Left colon (tissue), 2 donors: ENCODE measurements at regions not wholly inside any gene's neighbourhood (a gene's known extent, or its start where the extent isn't known, plus 50 kb on each side); places are given as distances from the start of the nearest gene placed in this dataset.

Experiments used
- ATAC-seq: fragments of 200-7000 bp; cut with Tn5 transposase; one replicate; pipeline ENCODE4 v1.9.1; 2020; ENCODE audit warnings: mild to moderate bottlenecking, moderate library complexity
- DNase-seq, 2 donors: peaks; one replicate each; pipeline ENCODE4 v3.0.0-alpha.2; 2020
- intact Hi-C, 2 donors: fragments of 100-400 bp; cut with DNase I in 1 of 2; cut with micrococcal nuclease in 1 of 2; formaldehyde crosslinking; loops; one replicate each; pipeline versions ENCODE4 v1.11.2 to v1.14.0; 2022; cut with DNase I, micrococcal nuclease
- donor health status: DM: no; HTN: no; CAD: no.
- donor health status: DM: yes; HTN: yes; CAD: no.

- ATAC-seq: no peak
Observed at GRCh38 chr20:58073945-58074856, 154.3 kb downstream of the ANKRD60 start.

GRCh38 chr20:58072695-58073671 lies 155.5 kb downstream of the ANKRD60 start:
- DNase-seq (no peak), ATAC-seq (no peak)
- intact Hi-C loops: no loop called here

More at GRCh38 chr20:58073945-58074856, 154.3 kb downstream of the ANKRD60 start:
- intact Hi-C loops: no loop called here
- no peak for DNase-seq

- intact Hi-C loops: no loop called here
- DNase-seq (no peak), ATAC-seq (no peak)
Observed at GRCh38 chr20:58071991-58072390, 156.5 kb downstream of the ANKRD60 start.

GRCh38 chr20:58071298-58071697 lies 157.2 kb downstream of the ANKRD60 start:
- DNase-seq (no peak), ATAC-seq (no peak)
- intact Hi-C loops: no loop called here

GRCh38 chr20:58070664-58071196 lies 157.7 kb downstream of the ANKRD60 start:
- intact Hi-C loops: no loop called here
- DNase-seq (no peak), ATAC-seq (no peak)

GRCh38 chr20:58069796-58070663 lies 158.4 kb downstream of the ANKRD60 start:
- intact Hi-C loops: no loop called here
- ATAC-seq (no peak), DNase-seq (no peak)

- intact Hi-C loops: no loop called here
- no peak for DNase-seq
- ATAC-seq: no peak
Observed at GRCh38 chr20:58069207-58069606, 159.2 kb downstream of the ANKRD60 start.

GRCh38 chr20:58065508-58066361 lies 162.7 kb downstream of the ANKRD60 start:
- DNase-seq (no peak), ATAC-seq (no peak)
- intact Hi-C loops: no loop called here

GRCh38 chr20:58064411-58065010 lies 163.9 kb downstream of the ANKRD60 start:
- DNase-seq: no peak
- no peak for ATAC-seq
- intact Hi-C loops: no loop called here

GRCh38 chr20:58059260-58059544 lies 169.3 kb downstream of the ANKRD60 start:
- ATAC-seq (no peak), DNase-seq (no peak)
- intact Hi-C loops: no loop called here

GRCh38 chr20:58058421-58059259 lies 169.8 kb downstream of the ANKRD60 start:
- DNase-seq: no peak
- no peak for ATAC-seq
- intact Hi-C loops: no loop called here

GRCh38 chr20:58056921-58057686 lies 171.3 kb downstream of the ANKRD60 start:
- intact Hi-C loops: no loop called here
- ATAC-seq: no peak
- no peak for DNase-seq

- ATAC-seq: no peak
- intact Hi-C loops: no loop called here
- no peak for DNase-seq
Observed at GRCh38 chr20:58056021-58056591, 172.3 kb downstream of the ANKRD60 start.

GRCh38 chr20:58054780-58055373 lies 173.6 kb downstream of the ANKRD60 start:
- intact Hi-C loops: no loop called here
- DNase-seq (peak in 1 of 2 donors; percentile 27), ATAC-seq (no peak)

- ATAC-seq (no peak), DNase-seq (no peak)
- intact Hi-C loops: no loop called here
Observed at GRCh38 chr20:58054082-58054779, 174.2 kb downstream of the ANKRD60 start.
